H1 (cell line): ENCODE measurements at regions not wholly inside any gene's neighbourhood (a gene's known extent, or its start where the extent isn't known, plus 50 kb on each side); places are given as distances from the start of the nearest gene placed in this dataset.

Experiments used
- FOSL1 ChIP-seq: IDR thresholded peaks from 2 replicates; pipeline ENCODE4 v1.6.1; 2011; ENCODE audit warnings: mild to moderate bottlenecking, low read depth, low read length, moderate library complexity; ENCODE audit not compliant: insufficient read depth
- MAFK ChIP-seq: IDR thresholded peaks from 2 replicates; pipeline ENCODE4 v1.6.1; 2012; ENCODE audit warnings: low read depth, mild to moderate bottlenecking, improper control_type of control experiment, low read length
- NRF1 ChIP-seq: IDR thresholded peaks from 2 replicates; pipeline ENCODE4 v1.6.1; 2011; ENCODE audit warnings: mild to moderate bottlenecking, low read depth, low read length, improper control_type of control experiment
- PHF8 ChIP-seq: fragments of 200-600 bp; sonication (generic); conservative IDR thresholded peaks from 2 replicates; pipeline ENCODE4 v1.7.1; 2012; ENCODE audit warnings: low read depth, mild to moderate bottlenecking, inconsistent platforms, low read length, moderate library complexity
- POLR2AphosphoS5 ChIP-seq: IDR thresholded peaks from 2 replicates; pipeline ENCODE4 v1.6.1; 2011; ENCODE audit warnings: low read depth, low read length
- POU5F1 ChIP-seq: IDR thresholded peaks from 2 replicates; pipeline ENCODE4 v1.6.1; 2011; ENCODE audit warnings: low read depth, mild to moderate bottlenecking, low read length, moderate library complexity
- SAP30 ChIP-seq: fragments of 300-600 bp; sonication (generic); IDR thresholded peaks from 2 replicates; pipeline ENCODE4 v1.7.1; 2012; ENCODE audit warnings: low read length, moderate library complexity, mild to moderate bottlenecking, inconsistent platforms; ENCODE audit not compliant: insufficient read depth, insufficient replicate concordance
- TF ChIP-seq, protein P1 (sequence below): IDR thresholded peaks from 2 replicates; pipeline ENCODE4 v1.6.1; 2012; ENCODE audit warnings: low read length, inconsistent platforms
- TF ChIP-seq, protein P2 (sequence below), 3 experiments: IDR thresholded peaks; 1 replicate in 2 of 3; 2 replicates in 1 of 3; pipeline versions ENCODE4 v1.5.1 to v1.6.1; 2011; ENCODE audit warnings: low read length in 3 of 3, mild to moderate bottlenecking in 3 of 3, inconsistent platforms in 2 of 3, low read depth in 1 of 3, moderate library complexity in 1 of 3; ENCODE audit not compliant: insufficient read depth in 1 of 3; ENCODE audit errors: control extremely low read depth in 1 of 3

- TF ChIP-seq, protein P1, sequence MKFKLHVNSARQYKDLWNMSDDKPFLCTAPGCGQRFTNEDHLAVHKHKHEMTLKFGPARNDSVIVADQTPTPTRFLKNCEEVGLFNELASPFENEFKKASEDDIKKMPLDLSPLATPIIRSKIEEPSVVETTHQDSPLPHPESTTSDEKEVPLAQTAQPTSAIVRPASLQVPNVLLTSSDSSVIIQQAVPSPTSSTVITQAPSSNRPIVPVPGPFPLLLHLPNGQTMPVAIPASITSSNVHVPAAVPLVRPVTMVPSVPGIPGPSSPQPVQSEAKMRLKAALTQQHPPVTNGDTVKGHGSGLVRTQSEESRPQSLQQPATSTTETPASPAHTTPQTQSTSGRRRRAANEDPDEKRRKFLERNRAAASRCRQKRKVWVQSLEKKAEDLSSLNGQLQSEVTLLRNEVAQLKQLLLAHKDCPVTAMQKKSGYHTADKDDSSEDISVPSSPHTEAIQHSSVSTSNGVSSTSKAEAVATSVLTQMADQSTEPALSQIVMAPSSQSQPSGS, result no peak
- TF ChIP-seq, protein P2, sequence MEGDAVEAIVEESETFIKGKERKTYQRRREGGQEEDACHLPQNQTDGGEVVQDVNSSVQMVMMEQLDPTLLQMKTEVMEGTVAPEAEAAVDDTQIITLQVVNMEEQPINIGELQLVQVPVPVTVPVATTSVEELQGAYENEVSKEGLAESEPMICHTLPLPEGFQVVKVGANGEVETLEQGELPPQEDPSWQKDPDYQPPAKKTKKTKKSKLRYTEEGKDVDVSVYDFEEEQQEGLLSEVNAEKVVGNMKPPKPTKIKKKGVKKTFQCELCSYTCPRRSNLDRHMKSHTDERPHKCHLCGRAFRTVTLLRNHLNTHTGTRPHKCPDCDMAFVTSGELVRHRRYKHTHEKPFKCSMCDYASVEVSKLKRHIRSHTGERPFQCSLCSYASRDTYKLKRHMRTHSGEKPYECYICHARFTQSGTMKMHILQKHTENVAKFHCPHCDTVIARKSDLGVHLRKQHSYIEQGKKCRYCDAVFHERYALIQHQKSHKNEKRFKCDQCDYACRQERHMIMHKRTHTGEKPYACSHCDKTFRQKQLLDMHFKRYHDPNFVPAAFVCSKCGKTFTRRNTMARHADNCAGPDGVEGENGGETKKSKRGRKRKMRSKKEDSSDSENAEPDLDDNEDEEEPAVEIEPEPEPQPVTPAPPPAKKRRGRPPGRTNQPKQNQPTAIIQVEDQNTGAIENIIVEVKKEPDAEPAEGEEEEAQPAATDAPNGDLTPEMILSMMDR (IDR thresholded peaks at IDR 0.05; ENCODE audit: control extremely low read depth in 1 of 3, insufficient read depth in 1 of 3, low read depth in 1 of 3, low read length in 3 of 3), result no peak
- TF ChIP-seq SAP30, result no peak
- TF ChIP-seq MAFK, result no peak
- TF ChIP-seq PHF8, result no peak
- no peak for TF ChIP-seq POLR2AphosphoS5
- TF ChIP-seq NRF1, result no peak
- TF ChIP-seq FOSL1, result no peak
- TF ChIP-seq POU5F1, result peak; percentile 68; the same call in 1 of the 2 replicates
These were observed 744.1 kb upstream of the GJE1 start (continued) for GRCh38 chr6:141388666-141389065.
